PC-9 (cell line): ENCODE measurements at regions not wholly inside any gene's neighbourhood (a gene's known extent, or its start where the extent isn't known, plus 50 kb on each side); places are given as distances from the start of the nearest gene placed in this dataset.
A peak's percentile ranks its signal among the peaks of the same experiment; 100 is the strongest.
"Not testable (repeated sequence)": the region's sequence is repeated elsewhere in the genome, so short reads cannot be mapped to it uniquely, and the experiment has no call there.

Experiments
- BruUV-seq: library from RNA; stranded (reverse); fragments of 400-500 nt; replicated peaks from 2 replicates; lab custom pipeline; 2021; lab: Mats Ljungman, UMichigan
- CTCF ChIA-PET: fragments of 300-600 bp; sonication (Branson Sonifier 250); formaldehyde crosslinking; loops from one replicate; lab custom pipeline; 2022; ENCODE audit warnings: antibody characterized with exemption; lab: Charles Lee
- POLR2A ChIA-PET: fragments of 300-600 bp; sonication (Branson Sonifier 250); formaldehyde crosslinking; loops from one replicate; lab custom pipeline; 2022; ENCODE audit warnings: antibody characterized with exemption; ENCODE audit not compliant: unreplicated experiment; lab: Charles Lee
- DNase-seq, 2 experiments: peaks; one replicate each; pipeline versions ENCODE4 v3.0.0 to v3.0.0-alpha.2; 2015 to 2022; ENCODE audit warnings: mixed read lengths in 1 of 2
- H2AFZ ChIP-seq: fragments of 200-600 bp; sonication (generic); 2 replicates; pipeline ENCODE4 v1.8.1; 2017; ENCODE audit warnings: antibody characterized with exemption
- H3F3A ChIP-seq: fragments of 200-600 bp; sonication (generic); 2 replicates; pipeline ENCODE4 v1.8.1; 2017; ENCODE audit warnings: antibody characterized with exemption, mild to moderate bottlenecking, low read depth; ENCODE audit not compliant: insufficient read depth
- H3K27ac ChIP-seq: fragments of 200-600 bp; sonication (generic); 2 replicates; pipeline ENCODE4 v1.6.1; 2016; ENCODE audit warnings: mixed run types
- H3K27me3 ChIP-seq: fragments of 200-600 bp; sonication (generic); 2 replicates; pipeline ENCODE4 v1.6.1; 2016; ENCODE audit warnings: low read depth, mixed run types; ENCODE audit not compliant: insufficient read depth
- H3K36me3 ChIP-seq: fragments of 200-600 bp; sonication (generic); 2 replicates; pipeline ENCODE4 v1.6.1; 2016; ENCODE audit warnings: low read depth, mixed run types
- H3K4me1 ChIP-seq: fragments of 200-600 bp; sonication (generic); replicated peaks from 2 replicates; pipeline ENCODE4 v1.6.1; 2016; ENCODE audit warnings: mixed run types; ENCODE audit not compliant: insufficient read depth
- H3K4me2 ChIP-seq: fragments of 200-600 bp; sonication (generic); 2 replicates; pipeline ENCODE4 v1.6.1; 2017; ENCODE audit warnings: mixed run types
- H3K4me3 ChIP-seq: fragments of 200-600 bp; sonication (generic); 2 replicates; pipeline ENCODE4 v1.6.1; 2016; ENCODE audit warnings: mixed run types
- H3K79me2 ChIP-seq: fragments of 200-600 bp; sonication (generic); 2 replicates; pipeline ENCODE4 v1.6.1; 2017; ENCODE audit warnings: low read depth, mixed run types
- H3K9me2 ChIP-seq: fragments of 200-600 bp; sonication (generic); 2 replicates; pipeline ENCODE4 v1.8.1; 2017; ENCODE audit warnings: mild to moderate bottlenecking; ENCODE audit not compliant: insufficient read depth
- H3K9me3 ChIP-seq: fragments of 200-600 bp; sonication (generic); 2 replicates; pipeline ENCODE4 v1.8.1; 2016; ENCODE audit warnings: low read depth; ENCODE audit not compliant: insufficient read depth
- H4K20me1 ChIP-seq: fragments of 200-600 bp; sonication (generic); 2 replicates; pipeline ENCODE4 v1.8.1; 2017; ENCODE audit not compliant: insufficient read depth
- CTCF ChIP-seq: fragments of 200-600 bp; sonication (generic); conservative IDR thresholded peaks from 2 replicates; pipeline ENCODE4 v1.6.1; 2017; ENCODE audit warnings: mixed run types, antibody characterized with exemption, mild to moderate bottlenecking, moderate library complexity
- EZH2 ChIP-seq: fragments of 200-600 bp; sonication (generic); IDR thresholded peaks from 2 replicates; pipeline ENCODE4 v1.8.0; 2017; ENCODE audit warnings: antibody characterized with exemption, low read depth
- intact Hi-C: fragments of 100-400 bp; cut with micrococcal nuclease; formaldehyde crosslinking; loops from one replicate; pipeline ENCODE4 v1.10.0; 2022; ENCODE audit not compliant: unreplicated experiment

- Histone ChIP-seq H3K36me3 (no peaks in the 10 kb centered on the region), H3K4me1 (peaks cover 54% of the 10 kb centered on the region), H4K20me1 (no peaks in the 10 kb centered on the region), H3K4me2 (peak overlapping the region; percentile 50; the same call in 1 of the 2 replicates), H3K79me2 (no peaks in the 10 kb centered on the region), H3K27me3 (no peaks in the 10 kb centered on the region), H3K27ac (peak overlapping the region; percentile 100), H3K4me3 (no peak overlapping the region), H3F3A (peaks cover 42% of the 10 kb centered on the region), H3K9me2 (no peaks in the 10 kb centered on the region), H3K9me3 (no peaks in the 10 kb centered on the region), H2AFZ (no peak overlapping the region)
- ChIA-PET CTCF (no interaction called here), POLR2A (no interaction called here)
- BruUV-seq = no TSS peak
- no peak for TF ChIP-seq CTCF
- no peak for TF ChIP-seq EZH2
- intact Hi-C loops = no loop called here
- no peak for DNase-seq
These were observed 123.6 kb upstream of the STK17B start for GRCh38 chr2:196295005-196295404.

GRCh38 chr2:196298106-196298723 is 126.8 kb upstream of the STK17B start:
- H3K9me2 ChIP-seq, POLR2A ChIA-PET, BruUV-seq, H3K4me3 ChIP-seq, H3K27me3 ChIP-seq, H3K9me3 ChIP-seq, H3K36me3 ChIP-seq, DNase-seq, H3K27ac ChIP-seq, H3K4me2 ChIP-seq, H4K20me1 ChIP-seq, H3K79me2 ChIP-seq, H2AFZ ChIP-seq: not testable (repeated sequence)
- CTCF ChIA-PET = interaction anchor here (0.7 to 1.0 kb wide), 2 partner anchors 39 to 341 kb away, joined by 5 to 7 read pairs; no protein-coding TSS in a partner anchor
- peaks cover 19% of the 10 kb centered on the region for H3F3A ChIP-seq
- TF ChIP-seq CTCF = peak; percentile 73
- intact Hi-C loops = loop anchor here (1.0 kb wide), 2 partner anchors 39 to 155 kb away; no protein-coding TSS in a partner anchor
- H3K4me1 ChIP-seq = peaks cover 25% of the 10 kb centered on the region

- no peak overlapping the region for H3K4me2 ChIP-seq
- no peak for DNase-seq
- H3K27me3 ChIP-seq = no peaks in the 10 kb centered on the region
- TF ChIP-seq EZH2 = no peak
- no peak for TF ChIP-seq CTCF
- no peak overlapping the region for H3K4me3 ChIP-seq
- no peaks in the 10 kb centered on the region for H3K9me2 ChIP-seq
- H3K9me3 ChIP-seq = no peaks in the 10 kb centered on the region
- no peaks in the 10 kb centered on the region for H3K79me2 ChIP-seq
- no TSS peak for BruUV-seq
- H3F3A ChIP-seq = no peaks in the 10 kb centered on the region
- no peaks in the 10 kb centered on the region for H4K20me1 ChIP-seq
- CTCF ChIA-PET = no interaction called here
- no peaks in the 10 kb centered on the region for H3K4me1 ChIP-seq
- no peak overlapping the region for H3K27ac ChIP-seq
- no peaks in the 10 kb centered on the region for H3K36me3 ChIP-seq
- intact Hi-C loops = no loop called here
- POLR2A ChIA-PET = no interaction called here
- no peak overlapping the region for H2AFZ ChIP-seq
These were observed 136.5 kb upstream of the STK17B start for GRCh38 chr2:196307775-196308305.
